ENCODE measurements at regions not wholly inside any gene's neighbourhood (a gene's known extent, or its start where the extent isn't known, plus 50 kb on each side); places are given as distances from the start of the nearest gene placed in this dataset.

DNA sequence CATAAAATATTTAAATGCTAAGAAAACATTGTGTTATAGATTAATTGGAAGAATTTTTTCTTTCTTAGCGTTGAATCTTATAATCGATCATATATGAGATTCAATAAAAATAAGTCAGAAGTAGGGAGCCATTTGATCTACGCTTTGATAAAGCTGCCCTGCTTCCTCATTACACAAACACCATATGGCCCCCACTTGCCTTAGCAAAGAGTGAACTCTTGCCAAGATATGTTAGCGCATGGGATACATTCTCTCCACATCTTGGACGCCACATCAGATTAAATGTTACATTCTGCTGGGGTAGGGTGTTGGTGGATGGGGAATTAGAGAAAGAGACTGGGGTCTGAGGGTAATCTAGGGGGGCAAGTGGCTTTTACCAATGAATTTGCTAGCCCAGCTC is 207.7 kb upstream of the MID1 start:
- H3K9me3 ChIP-seq (ENCODE audit: low read length), result no peaks in the 10 kb centered on the region
- H3K79me2 ChIP-seq (replicated peaks; ENCODE audit: insufficient read depth, low read length), result no peaks in the 10 kb centered on the region
- H3K4me3 ChIP-seq (ENCODE audit: low read length), result no peak overlapping the region

DNA sequence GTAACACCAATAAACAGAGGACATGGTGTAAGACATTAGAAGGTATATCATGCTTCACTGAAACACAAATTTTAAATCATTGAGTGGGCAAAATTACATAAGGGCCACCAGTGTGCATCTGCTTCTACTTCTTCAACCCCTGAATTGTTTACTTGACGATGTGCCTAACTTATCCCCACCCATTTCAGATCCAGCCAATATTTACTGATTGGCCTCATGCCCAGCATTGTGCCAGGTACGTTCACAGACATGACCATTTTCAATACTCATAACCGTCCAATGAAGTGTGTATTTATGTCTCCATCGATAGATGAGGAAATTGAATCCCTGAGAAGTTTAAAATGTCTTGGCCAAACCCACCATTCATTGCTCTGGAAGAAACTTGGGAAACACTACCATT is 208.3 kb upstream of the MID1 start:
- Histone ChIP-seq H3K79me2 (replicated peaks; ENCODE audit: insufficient read depth, low read length) (no peaks in the 10 kb centered on the region), H3K27ac (ENCODE audit: low read length) (no peak overlapping the region), H3K9me2 (ENCODE audit: insufficient read depth, low read length) (no peaks in the 10 kb centered on the region), H3K9me3 (ENCODE audit: low read length) (no peaks in the 10 kb centered on the region), H4K20me1 (ENCODE audit: insufficient read depth) (no peaks in the 10 kb centered on the region), H3K4me2 (ENCODE audit: low read length) (no peak overlapping the region), H3F3A (ENCODE audit: insufficient read depth, low read length, poor library complexity, severe bottlenecking) (no peaks in the 10 kb centered on the region), H3K27me3 (ENCODE audit: insufficient read depth, low read depth, low read length) (no peaks in the 10 kb centered on the region), H3K9ac (ENCODE audit: low read length) (no peak overlapping the region), H3K36me3 (ENCODE audit: insufficient read depth, low read length) (no peaks in the 10 kb centered on the region), H2AFZ (ENCODE audit: low read depth, low read length) (no peak overlapping the region), H3K4me3 (ENCODE audit: low read length) (no peak overlapping the region)
- TF ChIP-seq EZH2 (IDR thresholded peaks at IDR 0.05; ENCODE audit: borderline replicate concordance, insufficient read depth, low read length, poor library complexity, severe bottlenecking) (no peak), RAD21 (conservative IDR thresholded peaks at IDR 0.05) (no peak), EP300 (conservative IDR thresholded peaks at IDR 0.05; ENCODE audit: poor library complexity, severe bottlenecking) (no peak), MXI1 (conservative IDR thresholded peaks at IDR 0.05; ENCODE audit: poor library complexity, severe bottlenecking) (no peak), POLR2AphosphoS5 (IDR thresholded peaks at IDR 0.05) (no peak), TAF1 (IDR thresholded peaks at IDR 0.05; ENCODE audit: low read depth) (no peak), SMC3 (conservative IDR thresholded peaks at IDR 0.05; ENCODE audit: poor library complexity) (no peak)
- TF ChIP-seq, protein P1, sequence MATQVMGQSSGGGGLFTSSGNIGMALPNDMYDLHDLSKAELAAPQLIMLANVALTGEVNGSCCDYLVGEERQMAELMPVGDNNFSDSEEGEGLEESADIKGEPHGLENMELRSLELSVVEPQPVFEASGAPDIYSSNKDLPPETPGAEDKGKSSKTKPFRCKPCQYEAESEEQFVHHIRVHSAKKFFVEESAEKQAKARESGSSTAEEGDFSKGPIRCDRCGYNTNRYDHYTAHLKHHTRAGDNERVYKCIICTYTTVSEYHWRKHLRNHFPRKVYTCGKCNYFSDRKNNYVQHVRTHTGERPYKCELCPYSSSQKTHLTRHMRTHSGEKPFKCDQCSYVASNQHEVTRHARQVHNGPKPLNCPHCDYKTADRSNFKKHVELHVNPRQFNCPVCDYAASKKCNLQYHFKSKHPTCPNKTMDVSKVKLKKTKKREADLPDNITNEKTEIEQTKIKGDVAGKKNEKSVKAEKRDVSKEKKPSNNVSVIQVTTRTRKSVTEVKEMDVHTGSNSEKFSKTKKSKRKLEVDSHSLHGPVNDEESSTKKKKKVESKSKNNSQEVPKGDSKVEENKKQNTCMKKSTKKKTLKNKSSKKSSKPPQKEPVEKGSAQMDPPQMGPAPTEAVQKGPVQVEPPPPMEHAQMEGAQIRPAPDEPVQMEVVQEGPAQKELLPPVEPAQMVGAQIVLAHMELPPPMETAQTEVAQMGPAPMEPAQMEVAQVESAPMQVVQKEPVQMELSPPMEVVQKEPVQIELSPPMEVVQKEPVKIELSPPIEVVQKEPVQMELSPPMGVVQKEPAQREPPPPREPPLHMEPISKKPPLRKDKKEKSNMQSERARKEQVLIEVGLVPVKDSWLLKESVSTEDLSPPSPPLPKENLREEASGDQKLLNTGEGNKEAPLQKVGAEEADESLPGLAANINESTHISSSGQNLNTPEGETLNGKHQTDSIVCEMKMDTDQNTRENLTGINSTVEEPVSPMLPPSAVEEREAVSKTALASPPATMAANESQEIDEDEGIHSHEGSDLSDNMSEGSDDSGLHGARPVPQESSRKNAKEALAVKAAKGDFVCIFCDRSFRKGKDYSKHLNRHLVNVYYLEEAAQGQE (IDR thresholded peaks at IDR 0.05; ENCODE audit: borderline replicate concordance), result no peak
- TF ChIP-seq, protein P2, sequence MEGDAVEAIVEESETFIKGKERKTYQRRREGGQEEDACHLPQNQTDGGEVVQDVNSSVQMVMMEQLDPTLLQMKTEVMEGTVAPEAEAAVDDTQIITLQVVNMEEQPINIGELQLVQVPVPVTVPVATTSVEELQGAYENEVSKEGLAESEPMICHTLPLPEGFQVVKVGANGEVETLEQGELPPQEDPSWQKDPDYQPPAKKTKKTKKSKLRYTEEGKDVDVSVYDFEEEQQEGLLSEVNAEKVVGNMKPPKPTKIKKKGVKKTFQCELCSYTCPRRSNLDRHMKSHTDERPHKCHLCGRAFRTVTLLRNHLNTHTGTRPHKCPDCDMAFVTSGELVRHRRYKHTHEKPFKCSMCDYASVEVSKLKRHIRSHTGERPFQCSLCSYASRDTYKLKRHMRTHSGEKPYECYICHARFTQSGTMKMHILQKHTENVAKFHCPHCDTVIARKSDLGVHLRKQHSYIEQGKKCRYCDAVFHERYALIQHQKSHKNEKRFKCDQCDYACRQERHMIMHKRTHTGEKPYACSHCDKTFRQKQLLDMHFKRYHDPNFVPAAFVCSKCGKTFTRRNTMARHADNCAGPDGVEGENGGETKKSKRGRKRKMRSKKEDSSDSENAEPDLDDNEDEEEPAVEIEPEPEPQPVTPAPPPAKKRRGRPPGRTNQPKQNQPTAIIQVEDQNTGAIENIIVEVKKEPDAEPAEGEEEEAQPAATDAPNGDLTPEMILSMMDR (IDR thresholded peaks at IDR 0.05; ENCODE audit: poor library complexity, severe bottlenecking), result no peak

More for the DNA sequence above, 207.7 kb upstream of the MID1 start:
- H3K9ac ChIP-seq (ENCODE audit: low read length), result no peak overlapping the region
- H3F3A ChIP-seq (ENCODE audit: insufficient read depth, low read length, poor library complexity, severe bottlenecking), result no peaks in the 10 kb centered on the region
- H3K27me3 ChIP-seq (ENCODE audit: insufficient read depth, low read depth, low read length), result no peaks in the 10 kb centered on the region
- H2AFZ ChIP-seq (ENCODE audit: low read depth, low read length), result no peak overlapping the region
- H3K27ac ChIP-seq (ENCODE audit: low read length), result no peak overlapping the region
- no peaks in the 10 kb centered on the region for H3K36me3 ChIP-seq (ENCODE audit: insufficient read depth, low read length)
- TF ChIP-seq SMC3 (conservative IDR thresholded peaks at IDR 0.05; ENCODE audit: poor library complexity) (no peak), EP300 (conservative IDR thresholded peaks at IDR 0.05; ENCODE audit: poor library complexity, severe bottlenecking) (no peak)
- TF ChIP-seq, protein P1 (IDR thresholded peaks at IDR 0.05; ENCODE audit: borderline replicate concordance), result no peak
- no peaks in the 10 kb centered on the region for H4K20me1 ChIP-seq (ENCODE audit: insufficient read depth)
- no peaks in the 10 kb centered on the region for H3K9me2 ChIP-seq (ENCODE audit: insufficient read depth, low read length)
- no peak overlapping the region for H3K4me2 ChIP-seq (ENCODE audit: low read length)

Measured in neural cell (in vitro differentiated cells).